UCSD-AML1 (cell line): ENCODE measurements at regions not wholly inside any gene's neighbourhood (a gene's known extent, or its start where the extent isn't known, plus 50 kb on each side); places are given as distances from the start of the nearest gene placed in this dataset.
A peak's percentile ranks its signal among the peaks of the same experiment; 100 is the strongest.

Experiments used
- DNase-seq: peaks from one replicate; lab custom pipeline; 2025; ENCODE audit not compliant: unreplicated experiment; lab: John Stamatoyannopoulos, UW

DNA sequence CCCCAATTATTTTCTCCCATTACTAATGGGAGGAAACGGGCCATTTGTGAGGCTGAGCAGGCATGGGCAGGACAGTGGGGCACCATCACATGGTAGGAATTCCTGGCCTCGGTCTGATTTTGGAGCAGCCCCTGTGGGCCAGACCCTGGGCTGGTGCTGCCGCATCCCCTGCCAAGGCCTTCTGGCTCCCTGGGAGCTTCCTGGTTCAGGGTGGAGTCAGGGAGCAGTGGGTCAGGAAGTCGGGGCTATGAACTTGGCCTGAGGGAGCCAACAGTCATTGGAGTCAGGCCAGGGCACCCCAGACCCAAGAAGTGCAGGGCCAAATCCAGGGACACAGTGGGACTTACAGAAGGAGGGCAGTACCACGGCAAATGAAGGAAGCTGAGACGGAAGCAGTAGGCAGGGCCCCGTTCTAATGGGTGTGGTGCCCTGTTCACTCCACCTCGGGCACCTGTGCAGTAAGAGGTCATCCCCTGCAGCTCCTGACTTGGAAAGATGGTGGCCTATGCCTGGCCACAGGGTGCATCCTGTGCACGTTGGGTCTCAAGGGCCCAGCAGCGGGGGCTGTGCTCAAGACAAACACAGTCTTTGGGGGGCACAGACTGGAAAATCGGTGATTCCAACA, 328.1 kb downstream of the SMAD2 start:
- DNase-seq, result no peak

GRCh38 chr18:47601581-47602272, 328.7 kb downstream of the SMAD2 start:
- no peak for DNase-seq

GRCh38 chr18:47595831-47596501, 334.5 kb downstream of the SMAD2 start:
- peak; percentile 33 for DNase-seq

DNA sequence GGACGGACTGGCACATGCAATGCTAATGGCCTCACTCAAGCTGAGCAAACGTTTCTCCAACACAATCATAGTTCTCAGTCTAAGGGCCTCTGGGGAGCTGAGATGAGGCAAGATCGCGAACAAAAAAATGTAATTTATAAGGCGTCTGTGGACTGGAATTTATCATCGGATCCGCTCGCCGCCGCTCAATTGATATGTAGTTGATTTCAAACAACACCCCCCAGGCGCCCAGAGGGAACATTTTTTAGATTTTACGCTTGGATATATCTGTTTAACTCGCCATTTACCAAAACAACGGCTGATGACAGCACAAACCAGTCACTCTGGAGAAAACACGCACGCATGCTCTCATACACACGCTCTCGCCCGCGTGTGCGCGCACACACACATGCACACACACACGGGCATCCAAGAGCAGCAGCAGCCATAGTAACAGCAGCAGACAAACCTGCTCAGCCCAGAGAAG, 335.8 kb downstream of the SMAD2 start:
- no peak for DNase-seq

GRCh38 chr18:47593744-47594472, 336.6 kb downstream of the SMAD2 start:
- DNase-seq, result no peak

DNA sequence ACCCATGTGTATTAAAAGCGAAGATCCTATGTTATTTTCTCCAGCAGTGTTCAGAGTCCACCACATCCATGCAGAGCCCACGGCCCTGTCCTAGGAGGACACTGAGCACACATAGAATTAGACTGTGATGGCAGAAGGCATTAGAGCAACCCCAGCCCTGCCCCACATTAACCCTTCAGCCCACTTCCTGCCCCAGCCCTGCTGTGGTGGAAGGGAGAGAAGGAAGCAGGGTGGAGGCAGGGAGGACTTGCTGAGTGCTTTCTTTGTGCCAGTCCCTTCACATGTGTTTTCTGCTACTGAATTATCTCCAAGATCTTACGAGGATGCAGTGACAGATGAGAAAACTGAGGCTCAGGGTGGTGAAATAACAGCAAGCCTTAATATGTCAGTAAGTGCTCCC, 339.0 kb downstream of the SMAD2 start:
- peak; percentile 17 for DNase-seq

DNA sequence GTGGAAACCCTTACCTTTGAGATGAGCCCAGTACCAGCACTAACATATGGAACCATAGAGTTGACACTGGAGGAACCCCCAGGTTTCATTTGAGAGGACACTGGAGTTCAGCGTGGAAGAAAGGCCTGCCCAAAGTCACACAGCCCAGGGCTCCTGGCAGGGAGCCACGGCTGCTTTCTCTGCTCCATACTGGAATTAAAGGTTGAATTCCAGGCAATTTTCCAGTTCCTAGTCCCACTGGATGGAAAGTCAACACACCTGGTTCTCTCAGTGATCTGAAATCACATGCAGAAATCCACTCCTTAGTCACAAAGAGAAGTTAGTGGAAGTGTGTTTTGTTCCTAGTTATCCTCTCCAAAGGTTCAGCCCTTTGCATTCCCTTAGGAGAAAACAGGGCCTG, 336.1 kb upstream of the SKOR2 start:
- DNase-seq, result no peak

- DNase-seq, result no peak
Observed at GRCh38 chr18:47586418-47587070, 335.1 kb upstream of the SKOR2 start.

DNA sequence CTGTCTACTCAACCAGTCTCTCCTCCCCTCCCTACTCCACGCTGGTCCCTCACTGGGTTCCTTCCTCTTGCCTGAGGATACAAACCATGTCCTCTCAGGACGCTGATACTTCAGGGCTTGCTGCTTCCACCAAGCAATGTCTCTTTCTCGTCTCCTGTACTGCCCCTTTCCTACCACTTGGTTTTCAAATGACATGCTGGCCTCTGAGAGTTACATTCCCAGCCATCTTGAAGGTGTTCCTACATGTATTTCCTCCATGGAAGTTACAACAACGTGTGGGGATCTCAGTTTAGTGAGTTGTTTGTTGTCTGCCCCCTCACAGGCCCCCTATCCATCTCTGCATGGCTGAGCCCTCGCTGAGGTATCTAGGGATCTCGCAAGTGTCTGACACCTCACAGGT, 334.5 kb upstream of the SKOR2 start:
- no peak for DNase-seq

- DNase-seq, result no peak
Observed at GRCh38 chr18:47585136-47585535, 333.7 kb upstream of the SKOR2 start.

- no peak for DNase-seq
Observed at GRCh38 chr18:47582093-47582492, 330.6 kb upstream of the SKOR2 start.

GRCh38 chr18:47577520-47577919, 326.1 kb upstream of the SKOR2 start:
- no peak for DNase-seq

- no peak for DNase-seq
Observed at GRCh38 chr18:47574966-47575365, 323.5 kb upstream of the SKOR2 start.

DNA sequence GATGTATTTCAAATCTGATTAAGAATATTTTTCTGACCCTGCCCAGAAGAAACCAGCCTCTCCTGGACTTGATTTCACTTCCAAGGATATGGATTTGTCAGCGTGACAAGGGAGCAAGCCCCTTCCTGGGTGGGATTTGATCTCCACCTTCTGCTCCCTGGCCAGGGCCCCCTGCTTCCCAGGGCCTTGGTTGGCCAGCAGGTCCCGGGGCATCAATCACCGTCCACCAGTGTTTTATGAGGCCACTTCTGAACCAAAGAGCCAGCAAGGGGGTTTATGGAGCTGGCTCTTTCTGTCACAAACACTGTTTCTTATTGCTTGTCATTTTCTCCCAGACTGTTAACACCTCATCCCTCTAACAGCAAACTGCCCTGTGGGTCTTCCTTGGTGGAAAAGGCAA, 320.5 kb upstream of the SKOR2 start:
- DNase-seq, result no peak

- no peak for DNase-seq
Observed at GRCh38 chr18:47566809-47567208, 315.3 kb upstream of the SKOR2 start.

DNA sequence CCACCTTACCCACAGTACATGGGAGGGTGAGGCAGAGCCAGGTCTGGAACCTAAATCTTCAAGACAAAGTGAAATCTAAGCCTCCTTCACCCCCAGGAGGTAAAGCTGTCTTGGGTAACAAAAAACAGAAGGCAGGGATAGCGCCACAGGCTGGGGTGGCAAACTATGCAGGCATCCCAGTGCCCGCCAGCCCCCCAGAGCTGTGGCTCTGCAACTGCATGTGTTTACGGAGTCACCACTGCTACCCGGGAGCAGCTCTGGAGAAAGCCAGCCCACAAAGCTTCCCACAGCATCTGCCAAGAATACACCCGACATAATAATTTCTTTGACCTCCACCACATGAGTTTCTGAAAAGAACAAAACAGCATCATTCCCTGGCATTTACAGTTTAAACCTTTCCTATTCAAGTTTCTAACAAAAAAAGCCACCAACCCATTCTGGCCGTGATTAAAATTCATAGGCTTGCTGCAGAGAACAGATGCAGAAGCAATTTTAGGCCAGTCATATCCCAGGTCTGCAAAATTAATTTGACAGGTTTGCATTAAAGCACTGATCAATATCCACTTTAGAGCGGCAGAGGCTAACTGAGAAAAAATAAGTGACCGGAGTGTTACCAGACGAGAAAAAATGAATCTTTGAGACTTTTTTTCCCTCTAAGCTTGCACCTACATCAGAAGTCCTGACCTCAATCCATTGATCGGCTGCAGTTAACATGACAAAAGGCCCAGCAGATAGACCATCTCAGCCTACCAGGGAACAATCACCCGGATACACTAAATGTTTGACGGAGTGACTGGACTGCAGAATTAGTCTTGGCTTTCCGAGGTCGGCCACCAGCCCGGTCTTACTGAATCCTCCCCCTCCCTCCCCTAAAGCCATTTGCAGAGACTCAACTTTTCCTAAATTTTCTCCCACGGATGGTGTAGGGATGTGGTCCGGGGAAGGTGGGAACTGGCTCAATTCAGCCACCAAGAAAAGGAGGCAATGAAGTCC, 309.6 kb upstream of the SKOR2 start:
- DNase-seq, result no peak

- DNase-seq, result no peak
Observed at GRCh38 chr18:47558110-47558750, 306.8 kb upstream of the SKOR2 start.

DNA sequence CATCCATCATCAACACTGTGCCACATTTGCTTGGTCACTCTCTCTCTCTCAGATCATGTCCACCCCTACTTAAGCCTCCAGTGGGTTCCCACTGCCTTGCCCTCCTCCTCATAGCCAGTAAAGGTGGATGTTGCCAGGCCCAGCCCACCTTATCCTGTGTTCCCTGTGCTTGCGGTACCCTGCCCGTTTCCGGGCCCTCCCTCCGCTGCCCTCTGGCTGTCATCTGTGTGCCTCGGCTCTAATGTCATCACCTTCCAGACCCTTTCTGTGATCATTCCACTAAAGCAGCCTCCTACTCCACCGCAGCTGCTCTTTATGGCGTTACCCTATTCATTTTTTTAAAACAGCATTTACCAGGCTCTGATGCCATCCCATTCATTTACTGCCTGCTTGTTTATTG, 305.7 kb upstream of the SKOR2 start:
- no peak for DNase-seq

DNA sequence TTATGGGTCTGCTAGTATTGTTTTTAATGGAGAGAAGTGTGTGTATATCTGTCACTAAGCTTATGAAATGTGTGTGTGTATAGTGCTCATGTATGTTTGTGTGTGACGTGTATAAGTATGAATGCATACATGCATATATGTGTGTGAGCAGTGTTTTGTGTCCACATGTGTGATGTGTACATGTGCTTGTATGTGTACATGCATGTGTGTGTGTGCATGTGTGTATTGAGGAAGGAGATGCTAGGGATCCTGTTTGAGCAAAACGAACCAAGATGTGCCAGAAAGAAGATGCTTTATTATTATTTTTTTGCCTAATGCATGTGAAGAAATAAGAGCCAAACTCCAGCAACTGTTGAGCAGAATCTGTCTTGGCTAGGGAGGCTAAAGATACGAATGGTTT, 301.3 kb upstream of the SKOR2 start:
- no peak for DNase-seq
